Fibroblast of lung (primary cell): ENCODE measurements at regions not wholly inside any gene's neighbourhood (a gene's known extent, or its start where the extent isn't known, plus 50 kb on each side); places are given as distances from the start of the nearest gene placed in this dataset.

Source experiments
- CTCF ChIP-seq, 2 donors: IDR thresholded peaks in 1 of 2; conservative IDR thresholded peaks in 1 of 2; 1 replicate in 1 of 2; 2 replicates in 1 of 2; pipeline ENCODE4 v1.5.1; 2011 to 2012; ENCODE audit warnings: low read length in 2 of 2, control low read depth in 1 of 2, inconsistent platforms in 1 of 2, low read depth in 1 of 2, mild to moderate bottlenecking in 1 of 2
- EZH2 ChIP-seq: IDR thresholded peaks from 2 replicates; pipeline ENCODE4 v1.5.1; 2012; ENCODE audit warnings: low read length, control low read depth, mild to moderate bottlenecking; ENCODE audit errors: missing control alignments

GRCh38 chr9:21729648-21730047 lies 72.8 kb upstream of the MTAP start:
- TF ChIP-seq CTCF (conservative IDR thresholded peaks at IDR 0.05 in 1 of 2, IDR thresholded peaks at IDR 0.05 in 1 of 2; ENCODE audit: low read depth in 1 of 2, low read length in 2 of 2), result no peak
- TF ChIP-seq EZH2, result no peak
